Pons (tissue), 1 donor: ENCODE measurements at regions not wholly inside any gene's neighbourhood (a gene's known extent, or its start where the extent isn't known, plus 50 kb on each side); places are given as distances from the start of the nearest gene placed in this dataset.

Experiments
- DNase-seq: peaks from one replicate; pipeline ENCODE4 v3.0.0-alpha.2; 2016; ENCODE audit warnings: low spot score

- DNase-seq, result no peak
These were observed 76.4 kb downstream of the CXXC4 start for GRCh38 chr4:104418286-104418685.

GRCh38 chr4:104417357-104417882 lies 77.3 kb downstream of the CXXC4 start:
- DNase-seq, result no peak

GRCh38 chr4:104416725-104417356 lies 77.9 kb downstream of the CXXC4 start:
- no peak for DNase-seq

- DNase-seq, result no peak
These were observed 81.2 kb downstream of the CXXC4 start for GRCh38 chr4:104413487-104413886.

- no peak for DNase-seq
These were observed 82.3 kb downstream of the CXXC4 start for GRCh38 chr4:104412344-104412743.

GRCh38 chr4:104411502-104411901 lies 83.2 kb downstream of the CXXC4 start:
- no peak for DNase-seq

GRCh38 chr4:104408878-104409277 lies 85.8 kb downstream of the CXXC4 start:
- no peak for DNase-seq

GRCh38 chr4:104404361-104404760 lies 90.3 kb downstream of the CXXC4 start:
- DNase-seq, result no peak

GRCh38 chr4:104395168-104395614 lies 99.5 kb downstream of the CXXC4 start:
- DNase-seq, result peak; percentile 46

- peak; percentile 95 for DNase-seq
These were observed 100.1 kb downstream of the CXXC4 start for GRCh38 chr4:104394406-104395167.

GRCh38 chr4:104393655-104394324 lies 100.9 kb downstream of the CXXC4 start:
- DNase-seq, result peak; percentile 25

GRCh38 chr4:104385713-104386112 lies 109.0 kb downstream of the CXXC4 start:
- DNase-seq, result no peak

- DNase-seq, result no peak
These were observed 111.7 kb downstream of the CXXC4 start for GRCh38 chr4:104382961-104383360.

GRCh38 chr4:104381729-104382128 lies 113.0 kb downstream of the CXXC4 start:
- DNase-seq, result no peak

GRCh38 chr4:104365618-104366017 lies 129.1 kb downstream of the CXXC4 start:
- DNase-seq, result no peak

GRCh38 chr4:104353481-104353880 lies 141.2 kb downstream of the CXXC4 start:
- no peak for DNase-seq

GRCh38 chr4:104352211-104352610 lies 142.5 kb downstream of the CXXC4 start:
- DNase-seq, result no peak

- DNase-seq, result no peak
These were observed 143.0 kb downstream of the CXXC4 start for GRCh38 chr4:104351706-104352105.

- DNase-seq, result no peak
These were observed 149.0 kb downstream of the CXXC4 start for GRCh38 chr4:104345598-104346242.

GRCh38 chr4:104344342-104344980 lies 150.2 kb downstream of the CXXC4 start:
- no peak for DNase-seq

- DNase-seq, result no peak
These were observed 160.3 kb downstream of the CXXC4 start for GRCh38 chr4:104334410-104334809.
